Kidney glomerular epithelial cell (primary cell): ENCODE measurements at regions not wholly inside any gene's neighbourhood (a gene's known extent, or its start where the extent isn't known, plus 50 kb on each side); places are given as distances from the start of the nearest gene placed in this dataset.
"Not testable (repeated sequence)": the region's sequence is repeated elsewhere in the genome, so short reads cannot be mapped to it uniquely, and the experiment has no call there.

Experiments used
- DNase-seq: peaks from one replicate; lab custom pipeline; 2025; lab: John Stamatoyannopoulos, UW

DNA sequence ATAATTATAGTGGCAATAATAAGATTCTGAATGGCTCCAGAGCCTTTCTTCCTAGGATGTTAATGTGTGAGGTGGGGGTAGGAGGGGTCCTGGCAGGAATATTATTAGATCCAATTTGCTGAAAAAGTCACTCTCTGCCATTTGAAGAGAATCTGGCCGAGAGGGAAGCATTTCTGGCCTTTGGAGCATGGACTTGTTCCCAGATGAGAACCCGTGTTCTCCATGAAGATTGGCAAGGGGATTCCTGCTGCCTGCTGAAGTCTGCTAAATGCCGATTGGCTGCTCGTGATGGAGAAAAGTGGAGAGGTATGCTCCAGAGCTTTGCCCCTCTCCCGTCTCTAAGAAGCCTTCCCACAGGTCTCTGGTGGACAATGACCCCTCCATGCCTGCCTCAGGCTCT lies 135.6 kb downstream of the TRIM43 start:
- not testable (repeated sequence) for DNase-seq

DNA sequence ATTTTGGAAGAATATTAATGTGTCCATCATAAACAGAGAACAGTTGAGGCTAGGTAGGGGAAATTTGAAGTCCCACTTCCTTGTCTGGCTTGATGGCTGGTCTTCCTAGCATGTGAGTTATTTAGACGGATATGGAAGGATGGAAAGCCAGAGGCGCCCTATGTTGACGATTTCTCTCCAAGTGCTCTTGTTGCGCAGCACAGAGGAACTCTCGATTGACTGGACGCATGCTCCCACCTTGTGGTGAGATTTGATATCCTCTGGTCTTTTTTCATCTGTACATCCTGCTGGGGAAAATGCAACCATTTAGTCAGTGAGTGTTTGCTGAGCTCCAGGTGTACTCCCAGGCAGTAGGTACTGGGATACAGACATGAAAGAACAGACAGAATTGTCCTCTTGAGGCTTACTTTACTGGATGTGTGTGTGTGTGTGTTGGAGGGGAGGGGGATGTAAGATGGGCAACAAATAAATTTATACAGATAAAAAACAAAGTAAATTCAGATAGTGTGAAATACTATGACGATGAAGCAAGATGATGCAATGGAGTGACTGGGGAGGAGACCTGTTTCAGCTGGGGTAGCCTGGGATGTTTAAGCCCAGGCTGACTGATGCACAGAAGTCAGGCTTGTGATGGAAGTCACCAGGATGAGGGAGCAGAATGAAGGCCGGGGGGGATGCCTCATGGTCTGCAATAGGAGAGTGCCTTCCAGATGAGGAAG lies 137.2 kb downstream of the TRIM43 start:
- DNase-seq: peak; percentile 91

DNA sequence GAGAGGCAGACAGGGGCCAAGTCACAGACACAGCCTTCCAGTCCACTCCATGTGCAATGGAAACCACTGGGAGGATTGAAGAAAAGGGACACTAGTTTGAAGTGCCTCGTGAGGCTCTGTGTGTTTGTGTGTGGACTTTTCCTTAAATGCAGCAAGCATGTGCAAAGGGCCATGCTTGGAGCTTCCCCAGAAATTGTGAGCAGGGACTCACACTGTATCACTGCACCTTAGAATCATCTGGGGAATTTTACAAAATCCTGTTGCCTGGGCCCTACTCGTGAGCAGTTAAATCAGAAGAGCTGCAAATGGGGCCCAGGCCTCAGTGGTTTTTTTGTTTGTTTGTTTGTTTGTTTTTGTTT lies 137.8 kb downstream of the TRIM43 start:
- DNase-seq: no peak

DNA sequence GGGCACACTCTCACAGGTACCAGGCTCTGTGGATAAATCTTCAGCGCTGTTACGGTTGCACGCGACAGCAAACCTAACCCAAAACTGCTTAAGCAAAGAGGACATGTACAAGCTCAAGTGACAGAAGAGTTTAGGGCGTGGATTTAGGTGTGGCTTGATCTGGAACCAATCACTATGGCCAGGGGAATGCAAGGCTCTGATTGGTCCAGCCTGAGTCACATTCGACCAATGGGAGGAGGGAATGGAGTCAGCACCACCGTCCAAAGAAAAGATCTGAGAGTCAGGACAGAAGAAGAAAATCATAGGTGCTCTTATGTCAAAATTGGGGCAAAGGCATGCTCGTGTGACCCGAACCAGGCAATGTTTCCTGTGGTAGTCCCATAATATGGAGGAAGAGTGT lies 139.0 kb downstream of the TRIM43 start:
- no peak for DNase-seq

DNA sequence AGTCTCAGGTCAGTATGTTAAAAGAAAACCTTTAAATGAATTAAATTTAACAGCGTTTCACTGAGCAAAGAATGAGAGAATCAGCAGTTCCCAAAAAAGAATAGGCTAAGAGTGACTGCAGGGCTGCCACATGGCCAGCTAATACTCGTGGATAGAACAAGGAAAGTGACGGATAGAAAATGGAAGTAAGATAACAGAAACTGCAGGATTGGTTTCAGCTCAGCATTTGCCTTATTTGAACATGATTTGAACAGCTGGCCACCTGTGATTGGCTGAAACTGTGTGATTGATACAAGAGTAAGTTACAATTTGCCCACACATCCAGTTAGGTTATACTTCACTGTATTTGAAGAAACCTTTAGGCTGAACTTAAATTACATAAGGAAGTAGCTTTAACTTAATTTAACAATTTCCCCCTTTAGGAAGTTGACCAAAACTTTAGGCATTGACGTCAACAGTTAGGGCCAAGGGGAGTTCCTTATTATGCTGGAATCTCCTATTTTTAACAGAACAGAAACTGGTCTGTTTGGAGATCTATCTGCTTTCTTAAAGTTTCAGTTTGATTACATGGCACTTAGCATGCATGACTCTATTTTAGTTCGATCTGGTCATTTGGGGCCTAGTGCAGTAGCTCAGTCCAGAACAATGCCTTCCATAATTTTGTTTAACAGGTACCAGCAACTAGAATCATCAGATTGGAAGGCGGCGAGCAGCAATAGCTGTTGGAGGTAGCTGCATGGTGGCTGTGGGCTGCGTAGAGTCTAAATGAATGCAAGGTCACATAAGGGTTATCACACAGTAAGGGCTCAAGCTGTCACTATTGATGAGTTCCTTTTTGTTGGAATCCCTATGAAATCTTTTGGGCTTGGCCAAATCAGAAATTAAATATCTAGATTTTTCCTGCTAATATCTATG lies 143.4 kb downstream of the TRIM43 start:
- DNase-seq: no peak

DNA sequence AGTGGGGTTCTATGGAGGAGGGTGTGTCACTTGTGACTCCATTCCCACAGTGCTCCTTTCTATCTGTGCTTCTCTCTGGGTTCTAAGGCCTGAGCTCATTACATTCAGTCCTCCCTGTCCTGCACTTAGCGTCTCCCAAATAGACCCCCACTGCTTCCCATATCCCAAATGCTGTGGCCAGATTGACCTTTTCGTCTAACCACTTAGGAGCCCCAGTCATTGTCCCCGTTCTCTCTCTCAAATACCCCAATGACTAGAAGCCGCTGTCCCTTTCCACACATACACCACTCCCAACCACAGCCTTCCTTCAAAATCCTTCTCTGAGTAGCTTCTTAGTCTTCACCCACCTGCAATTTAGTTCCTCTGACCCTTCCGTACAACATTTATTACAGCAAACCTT lies 146.5 kb downstream of the TRIM43 start:
- no peak for DNase-seq

DNA sequence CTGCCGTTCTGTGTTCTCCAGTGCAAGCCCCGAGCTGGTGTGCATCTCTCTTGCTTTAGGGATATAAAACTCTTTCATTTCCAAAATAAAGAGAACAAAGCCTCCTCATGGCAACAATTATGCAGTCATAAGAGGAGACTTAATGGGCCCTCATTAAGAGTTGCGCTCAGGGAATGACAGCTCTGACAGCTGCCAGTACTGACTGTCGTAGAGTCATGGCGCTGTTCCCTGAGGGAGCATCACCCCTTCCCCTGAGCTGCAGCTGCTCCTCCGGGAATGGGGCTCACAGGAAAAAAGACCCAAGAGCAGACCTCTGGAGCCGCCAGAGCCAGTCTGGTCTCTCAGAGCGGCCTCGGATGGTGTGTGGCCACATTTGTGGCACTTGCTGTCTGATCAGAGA lies 160.3 kb downstream of the TRIM43 start:
- not testable (repeated sequence) for DNase-seq

DNA sequence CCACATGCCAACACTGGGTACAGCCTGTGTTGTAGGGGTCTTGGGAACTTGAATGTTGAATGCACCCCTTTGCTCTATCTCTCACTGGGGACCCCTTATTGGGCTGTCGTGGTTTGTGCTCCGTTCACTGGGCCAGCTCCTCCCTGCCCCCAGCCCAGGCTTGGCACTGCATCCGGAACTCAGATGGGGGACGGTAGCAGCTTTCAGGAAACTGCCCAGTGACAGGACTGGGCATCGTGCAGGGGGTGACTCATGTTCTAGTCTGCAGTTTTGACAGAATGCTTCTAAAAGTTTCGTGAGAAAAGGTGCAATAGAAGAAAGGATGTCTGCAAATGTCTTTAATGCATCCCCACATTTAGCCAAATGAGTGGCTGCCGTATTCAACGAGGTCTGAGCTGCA lies 162.0 kb downstream of the TRIM43 start:
- not testable (repeated sequence) for DNase-seq

DNA sequence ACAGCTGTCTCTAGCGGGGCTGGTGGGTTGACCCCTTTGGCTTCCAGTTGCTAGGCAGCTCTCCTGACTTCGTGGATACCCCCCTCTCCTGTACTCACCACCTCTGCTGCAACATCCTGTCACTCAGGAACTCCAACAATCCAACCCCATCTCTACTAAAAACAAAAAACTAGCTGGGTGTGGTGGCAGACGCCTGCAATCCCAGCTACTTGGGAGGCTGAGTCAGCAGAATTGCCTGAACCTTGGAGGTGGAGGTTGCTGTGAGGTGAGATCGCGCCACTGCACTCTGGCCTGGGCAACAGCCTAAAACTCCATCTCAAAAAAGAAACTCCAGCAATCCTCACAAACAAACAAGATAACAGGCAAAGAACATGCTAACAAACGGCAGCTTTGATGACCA lies 162.4 kb downstream of the TRIM43 start:
- DNase-seq: not testable (repeated sequence)

DNA sequence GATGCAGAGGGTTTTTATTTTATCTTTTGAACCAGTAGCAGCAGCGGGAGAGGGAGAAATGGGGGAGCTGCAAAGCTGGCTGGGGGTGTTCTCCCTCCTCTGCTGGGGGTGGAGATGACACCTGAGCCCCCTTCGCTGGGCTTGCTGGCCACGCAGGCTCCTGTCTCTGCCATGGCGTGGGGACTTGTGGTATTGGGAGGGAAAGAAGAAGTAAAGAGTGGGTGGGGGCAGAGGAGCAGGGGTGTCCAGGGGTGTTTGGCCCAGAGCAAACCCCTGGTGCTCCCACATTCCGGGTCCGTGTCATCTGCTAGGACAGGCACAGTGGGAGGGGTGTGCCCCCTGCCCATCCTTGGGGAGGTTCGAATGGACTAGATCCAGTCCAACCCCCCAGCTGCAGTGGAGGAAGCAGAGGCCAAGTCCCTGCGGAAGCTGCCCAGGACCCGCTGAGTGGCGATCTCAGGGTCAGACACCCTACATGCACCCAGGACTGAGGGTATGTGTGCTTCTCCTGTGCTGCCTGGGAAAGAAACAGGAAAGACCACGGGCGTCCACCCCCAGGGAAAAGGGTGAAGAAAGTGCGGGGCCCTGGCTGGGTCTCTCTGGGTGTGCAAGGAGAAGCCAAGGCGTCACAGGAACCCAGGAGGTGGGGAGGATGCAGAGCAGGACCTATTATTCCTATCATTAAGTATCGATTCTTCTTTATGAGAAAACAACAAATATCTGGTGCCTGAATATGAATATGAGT lies 163.2 kb downstream of the TRIM43 start:
- not testable (repeated sequence) for DNase-seq

DNA sequence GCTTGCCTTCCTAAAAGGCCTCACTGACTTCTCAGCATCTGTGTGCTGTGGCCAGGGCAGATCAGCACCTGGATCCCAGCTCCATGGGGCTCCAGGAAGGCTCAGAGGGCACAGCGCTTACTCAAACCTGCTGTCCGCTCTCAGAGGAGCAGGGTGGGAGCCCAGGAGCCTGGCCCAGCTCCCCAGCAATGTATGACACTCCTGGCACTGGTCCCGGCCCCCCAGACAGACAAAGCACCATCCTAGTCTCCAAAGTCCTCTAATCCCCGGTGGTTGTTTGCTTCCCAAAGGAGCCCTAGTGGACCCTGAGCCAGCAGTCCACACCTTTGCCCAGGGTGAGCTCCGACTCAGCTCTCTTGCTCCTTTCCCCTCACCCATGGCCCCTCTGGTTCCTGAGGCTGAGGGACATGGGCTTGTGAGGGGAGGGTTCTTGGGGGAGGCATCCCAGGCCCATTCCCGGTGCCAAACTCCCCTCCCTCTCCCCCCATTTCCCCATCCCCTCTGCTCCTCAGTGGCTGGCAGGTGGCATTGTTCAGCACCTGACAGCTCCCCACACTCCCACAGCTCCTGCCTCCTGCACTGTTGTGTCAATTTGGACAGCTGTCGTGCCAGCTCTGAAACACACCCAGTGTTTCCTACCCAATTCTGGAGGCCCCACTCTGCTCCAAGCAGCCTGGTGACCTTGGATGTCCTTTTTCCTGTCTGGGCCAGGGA lies 164.3 kb downstream of the TRIM43 start:
- DNase-seq: not testable (repeated sequence)

DNA sequence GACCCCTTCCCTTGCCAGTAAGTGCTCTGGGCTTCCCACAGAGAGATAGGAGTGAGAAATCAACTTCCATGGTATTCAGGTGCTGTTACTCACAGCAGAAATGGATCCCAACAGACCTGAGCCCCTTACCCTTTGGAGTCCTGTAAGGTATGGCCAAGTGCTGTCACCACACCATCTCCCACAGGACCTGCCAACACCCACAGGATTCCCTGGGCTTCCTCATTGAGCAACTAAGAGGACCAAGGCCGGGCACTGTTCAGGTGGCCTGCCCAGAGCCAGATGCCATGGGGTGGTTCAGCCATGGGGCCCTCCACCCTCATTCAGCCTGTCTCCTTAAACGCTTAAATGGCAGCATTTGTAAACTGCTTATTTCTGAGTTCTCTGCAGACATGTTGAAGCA lies 166.2 kb downstream of the TRIM43 start:
- no peak for DNase-seq

DNA sequence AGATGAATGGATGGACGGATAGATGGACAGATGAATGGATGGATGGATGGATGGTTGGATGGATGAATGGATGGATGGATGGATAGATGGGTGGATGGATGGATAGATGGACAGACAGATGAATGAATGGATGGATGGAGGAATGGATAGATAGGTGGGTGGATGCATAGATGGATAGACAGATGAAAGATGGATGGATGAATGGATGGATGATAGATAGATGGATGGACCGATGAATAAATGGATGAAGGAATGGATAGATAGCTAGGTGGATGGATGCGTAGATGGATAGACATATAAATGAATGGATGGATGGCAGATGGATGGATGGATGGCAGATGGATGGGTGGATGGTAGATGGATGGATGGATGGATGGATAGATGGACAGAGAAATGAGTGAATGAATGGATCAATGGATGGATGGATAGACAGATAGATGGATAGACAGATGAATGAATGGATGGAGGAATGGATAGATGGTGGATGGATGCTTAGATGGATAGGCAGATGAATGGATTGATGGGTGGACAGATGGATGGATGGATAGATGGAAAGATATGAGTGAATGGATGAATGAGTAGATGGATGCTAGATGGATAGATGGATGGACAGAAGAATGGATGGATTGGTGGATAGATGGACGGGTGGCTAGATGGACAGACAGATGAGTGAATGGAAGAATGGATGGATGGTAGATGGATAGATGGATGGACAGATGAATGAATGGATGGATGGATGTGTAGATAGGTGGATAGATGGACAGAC lies 167.9 kb downstream of the TRIM43 start:
- no peak for DNase-seq

DNA sequence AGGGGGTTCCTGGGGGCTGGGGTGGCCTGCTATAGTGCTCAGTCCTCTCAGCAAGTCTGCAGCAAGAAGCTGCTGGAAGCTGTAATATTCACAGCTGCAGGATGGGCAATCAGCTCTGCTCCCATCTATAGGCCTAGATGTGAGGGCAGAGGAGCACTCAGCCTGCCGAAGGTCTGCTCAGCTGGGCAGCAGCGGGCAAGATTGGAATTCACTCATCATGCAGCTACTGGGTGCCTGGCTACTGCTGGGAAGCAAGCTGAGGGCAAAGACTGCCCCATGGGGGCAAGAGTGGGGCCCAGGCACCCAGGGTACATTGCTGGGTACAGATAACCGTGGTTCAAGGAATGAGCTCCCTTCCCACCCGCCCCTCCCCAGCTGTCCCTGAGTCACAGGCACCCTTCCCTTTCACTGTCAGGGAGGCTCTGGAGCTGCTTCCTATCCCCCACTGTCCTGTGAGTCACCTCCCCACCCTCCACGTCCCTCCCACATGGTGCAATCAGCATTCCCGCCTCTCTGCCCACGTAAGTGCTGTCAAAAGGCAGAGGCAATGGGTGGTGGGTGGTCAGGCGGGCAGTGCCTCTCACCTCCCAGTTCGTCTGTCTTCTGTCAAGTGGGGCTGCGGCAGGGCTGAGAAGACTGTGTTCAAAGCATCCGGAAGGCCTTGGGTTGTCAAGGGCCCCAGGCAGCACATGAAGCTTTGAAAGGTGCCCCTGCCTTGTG lies 169.2 kb downstream of the TRIM43 start:
- DNase-seq: peak; percentile 67

DNA sequence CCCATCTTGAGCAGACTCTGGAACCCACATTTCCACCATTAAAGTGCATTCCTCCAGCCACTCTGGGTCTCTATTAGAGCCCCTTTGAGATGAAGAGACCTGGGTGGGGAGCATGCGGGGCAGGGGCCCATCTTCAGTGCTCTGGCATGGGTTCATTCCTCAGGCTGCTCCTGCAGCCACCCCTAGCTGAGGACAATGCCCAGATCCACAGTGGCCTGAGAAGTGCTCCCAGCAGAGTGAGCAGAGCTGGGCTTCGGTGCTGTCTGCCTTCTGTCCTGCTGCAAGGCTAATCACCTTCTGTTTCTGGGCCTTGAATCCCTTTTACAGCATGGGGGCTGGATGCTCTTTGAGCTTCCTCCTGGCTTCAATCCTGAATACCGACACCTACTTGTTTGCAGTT lies 169.8 kb downstream of the TRIM43 start:
- DNase-seq: no peak

DNA sequence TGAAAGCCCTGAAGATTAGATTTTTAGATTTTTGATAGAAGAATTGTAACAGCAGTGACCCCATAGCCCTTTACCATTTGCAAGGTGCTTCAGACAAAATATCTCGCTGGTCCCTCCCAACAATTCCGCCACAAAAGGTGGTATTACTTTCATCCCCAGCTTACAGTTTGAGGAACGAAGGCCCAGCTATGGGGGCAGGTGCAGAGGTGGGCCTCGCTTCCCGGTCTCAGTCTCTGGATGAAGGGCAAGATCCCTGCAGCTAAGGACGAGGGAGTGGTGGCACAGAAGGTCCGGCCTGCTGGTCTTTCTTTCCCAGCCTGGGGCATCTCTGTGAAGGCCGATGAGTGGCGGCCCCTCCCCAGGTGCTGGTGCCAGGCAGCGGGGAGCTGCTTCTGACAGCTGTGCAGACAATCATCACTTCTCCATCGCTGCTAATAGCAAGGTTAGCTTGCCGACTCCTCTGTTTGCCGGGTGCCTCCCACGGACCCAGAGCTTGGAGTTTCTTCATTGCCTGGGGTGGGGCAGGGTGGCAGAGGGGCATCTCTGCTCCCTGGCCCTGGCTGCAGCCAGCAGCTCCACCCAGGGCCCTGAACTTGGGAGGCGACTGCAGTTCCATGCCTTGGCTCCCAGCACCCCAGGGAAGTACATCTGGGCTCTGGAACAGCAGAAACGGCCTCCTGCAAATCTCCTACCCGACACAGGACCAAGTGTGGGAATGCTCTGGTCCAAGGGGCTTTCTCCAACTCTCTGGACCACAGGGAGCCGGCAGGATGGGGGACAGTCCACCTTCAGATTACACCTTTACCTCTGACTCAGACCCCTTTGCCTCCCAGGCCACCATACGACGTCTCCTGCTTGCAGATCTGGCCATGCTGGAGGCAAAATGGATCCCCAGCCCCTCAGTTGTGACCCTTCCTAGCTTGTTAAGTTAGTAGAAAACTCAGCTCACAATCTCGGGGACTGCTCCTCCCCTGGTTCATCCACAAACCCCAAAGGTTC lies 170.5 kb downstream of the TRIM43 start:
- not testable (repeated sequence) for DNase-seq

DNA sequence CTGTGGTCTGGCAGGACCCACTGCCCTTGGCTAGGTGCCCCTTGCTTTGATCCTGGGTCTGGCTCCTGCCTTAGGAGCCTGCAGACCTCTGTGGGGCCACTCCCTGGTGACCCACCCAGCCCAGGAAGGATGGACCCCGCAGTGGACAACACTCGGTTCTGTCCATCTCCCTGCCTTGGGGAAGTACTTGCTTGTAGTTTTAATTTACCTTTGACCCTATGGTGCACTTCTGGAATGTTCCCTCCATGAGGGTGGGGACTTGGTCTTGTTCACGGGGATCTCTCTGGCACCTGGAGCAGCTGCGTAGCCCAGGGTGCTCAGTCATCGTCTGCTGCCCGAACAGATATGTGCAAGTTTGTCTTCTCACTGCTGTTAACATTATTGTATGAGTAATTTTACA lies 171.3 kb downstream of the TRIM43 start:
- DNase-seq: not testable (repeated sequence)

DNA sequence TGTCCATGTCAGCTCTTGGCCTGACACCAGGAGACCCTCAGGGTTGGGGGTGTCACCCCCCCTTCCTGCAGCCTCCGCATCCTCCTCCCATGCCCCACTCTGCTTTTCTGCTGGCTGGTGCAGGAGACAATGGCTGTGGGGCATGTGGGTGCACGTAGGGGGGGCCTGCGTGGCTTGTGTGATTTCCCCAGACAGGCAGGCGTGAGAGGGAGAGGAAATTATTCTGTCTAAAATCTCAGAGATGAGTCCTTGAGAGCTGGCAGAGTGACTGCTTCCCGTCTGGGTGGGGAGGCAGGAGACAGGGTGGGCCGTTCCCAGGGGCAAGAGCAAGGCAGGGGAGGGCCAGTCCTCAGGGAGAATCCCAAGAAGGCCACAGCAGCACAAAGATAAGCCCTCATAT lies 173.2 kb downstream of the TRIM43 start:
- not testable (repeated sequence) for DNase-seq
